ENCODE measurements at regions not wholly inside any gene's neighbourhood (a gene's known extent, or its start where the extent isn't known, plus 50 kb on each side); places are given as distances from the start of the nearest gene placed in this dataset.

GRCh38 chr6:105985816-105986632, 100.1 kb upstream of the PRDM1 start:
- no peak for TF ChIP-seq CTCF (IDR thresholded peaks at IDR 0.05; ENCODE audit: extremely low read depth, missing control alignments)
- no peak for DNase-seq (ENCODE audit: low spot score)

- DNase-seq (ENCODE audit: low spot score) = no peak
- no peak for TF ChIP-seq CTCF (IDR thresholded peaks at IDR 0.05; ENCODE audit: extremely low read depth, missing control alignments)
These were observed 100.9 kb upstream of the PRDM1 start for GRCh38 chr6:105985098-105985815.

DNA sequence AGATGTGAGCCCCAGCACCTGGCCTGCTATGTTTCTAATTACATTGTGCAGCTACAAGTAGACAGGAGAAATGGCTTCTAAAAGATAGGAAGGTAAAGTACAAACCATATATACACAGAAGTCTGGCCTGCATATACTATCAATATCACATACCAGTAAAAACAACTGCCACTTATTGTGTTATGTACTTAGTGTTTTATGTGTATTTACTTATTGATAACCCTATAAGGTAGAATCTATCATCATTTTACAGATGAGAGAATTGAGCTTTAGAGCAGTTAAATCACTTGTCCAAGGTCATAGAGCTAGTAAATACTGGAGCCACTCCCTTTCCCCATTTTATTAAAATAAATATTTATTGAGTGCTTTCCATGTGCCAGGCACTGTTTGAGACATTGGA, 102.4 kb upstream of the PRDM1 start:
- TF ChIP-seq CTCF (IDR thresholded peaks at IDR 0.05; ENCODE audit: extremely low read depth, missing control alignments) = no peak
- no peak for DNase-seq (ENCODE audit: low spot score)

- no peak for DNase-seq (ENCODE audit: low spot score)
These were observed 103.2 kb upstream of the PRDM1 start for GRCh38 chr6:105982761-105983540.

DNA sequence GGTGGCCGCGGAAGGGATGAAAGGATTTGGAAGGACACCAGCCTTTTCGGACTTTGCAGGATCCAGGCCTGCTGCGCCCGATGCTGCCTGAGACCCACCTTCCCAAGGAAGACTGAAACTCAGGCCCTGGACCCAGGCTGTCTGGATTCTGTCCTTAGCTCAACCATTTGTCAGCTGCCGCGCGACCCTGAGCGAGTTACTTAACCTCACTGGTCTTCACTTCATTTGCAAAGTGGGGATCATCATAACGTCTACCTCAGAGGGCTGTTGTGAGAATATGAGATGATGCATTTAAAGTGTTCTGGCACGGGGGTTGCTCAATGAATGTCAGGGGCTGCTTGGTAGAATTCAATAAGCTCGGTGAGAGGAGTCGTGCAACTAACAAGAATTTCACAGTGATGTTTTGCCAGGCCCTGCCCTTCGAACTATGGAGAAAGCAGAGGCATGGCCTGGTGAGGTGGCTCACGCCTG, 104.2 kb upstream of the PRDM1 start:
- no peak for TF ChIP-seq CTCF (IDR thresholded peaks at IDR 0.05; ENCODE audit: extremely low read depth, missing control alignments)

More at GRCh38 chr6:105982761-105983540, 103.2 kb upstream of the PRDM1 start:
- no peak for TF ChIP-seq CTCF (IDR thresholded peaks at IDR 0.05; ENCODE audit: extremely low read depth, missing control alignments)

GRCh38 chr6:105981002-105981887, 104.9 kb upstream of the PRDM1 start:
- no peak for TF ChIP-seq CTCF (IDR thresholded peaks at IDR 0.05; ENCODE audit: extremely low read depth, missing control alignments)
- DNase-seq (ENCODE audit: low spot score) = peak; percentile 37

More for the DNA sequence above, 104.2 kb upstream of the PRDM1 start:
- no peak for DNase-seq (ENCODE audit: low spot score)
